MCF 10A (cell line): ENCODE measurements at regions not wholly inside any gene's neighbourhood (a gene's known extent, or its start where the extent isn't known, plus 50 kb on each side); places are given as distances from the start of the nearest gene placed in this dataset.
"Not testable (repeated sequence)": the region's sequence is repeated elsewhere in the genome, so short reads cannot be mapped to it uniquely, and the experiment has no call there.

Experiments used
- BruUV-seq: library from RNA; stranded (reverse); fragments of 400-500 nt; replicated peaks from 2 replicates; lab custom pipeline; 2021; lab: Mats Ljungman, UMichigan
- CTCF ChIA-PET: fragments of 300-600 bp; sonication (Branson Sonifier 250); formaldehyde crosslinking; extraction: SDS; loops from one replicate; lab custom pipeline; 2021; ENCODE audit warnings: antibody characterized with exemption, inconsistent platforms; lab: Yijun Ruan, JAX
- POLR2A ChIA-PET: fragments of 300-600, 350-650 bp; sonication (Branson Sonifier 250); formaldehyde crosslinking; extraction: SDS; loops from one replicate; lab custom pipeline; 2020; ENCODE audit warnings: antibody characterized with exemption, inconsistent platforms; lab: Yijun Ruan, JAX
- DNase-seq: peaks from one replicate; pipeline ENCODE4 v3.0.0-alpha.2; 2018; ENCODE audit not compliant: unreplicated experiment
- H3K27ac Mint-ChIP-seq: one replicate; pipeline ENCODE4 v1.8.0; 2022; ENCODE audit warnings: mild to moderate bottlenecking, low read depth, mixed read lengths; ENCODE audit not compliant: unreplicated experiment
- H3K27me3 Mint-ChIP-seq: one replicate; pipeline ENCODE4 v1.8.0; 2022; ENCODE audit warnings: mixed read lengths; ENCODE audit not compliant: insufficient read depth, unreplicated experiment
- H3K36me3 Mint-ChIP-seq: one replicate; pipeline ENCODE4 v1.8.0; 2022; ENCODE audit warnings: mild to moderate bottlenecking, moderate library complexity, mixed read lengths; ENCODE audit not compliant: insufficient read depth, unreplicated experiment
- H3K4me1 Mint-ChIP-seq: one replicate; pipeline ENCODE4 v1.8.0; 2022; ENCODE audit warnings: mixed read lengths; ENCODE audit not compliant: insufficient read depth, unreplicated experiment
- H3K4me3 Mint-ChIP-seq: one replicate; pipeline ENCODE4 v1.8.0; 2022; ENCODE audit warnings: mild to moderate bottlenecking, moderate library complexity, mixed read lengths; ENCODE audit not compliant: unreplicated experiment
- H3K9me3 Mint-ChIP-seq: one replicate; pipeline ENCODE4 v1.8.0; 2022; ENCODE audit warnings: mixed read lengths; ENCODE audit not compliant: unreplicated experiment
- CTCF ChIP-seq: fragments of 200-600 bp; IDR thresholded peaks from one replicate; pipeline ENCODE4 v1.8.0; 2022; ENCODE audit warnings: antibody characterized with exemption, mild to moderate bottlenecking; ENCODE audit not compliant: unreplicated experiment
- intact Hi-C: fragments of 100-400 bp; cut with micrococcal nuclease; formaldehyde crosslinking; loops from 2 replicates; pipeline ENCODE4 v1.14.1; 2022

GRCh38 chr7:113030489-113030888 is 56.1 kb downstream of the GPR85 start:
- BruUV-seq = no TSS peak
- Mint-ChIP-seq H3K36me3 (no peaks in the 10 kb centered on the region), H3K4me3 (no peak overlapping the region), H3K27me3 (no peaks in the 10 kb centered on the region), H3K27ac (no peak overlapping the region), H3K9me3 (no peaks in the 10 kb centered on the region), H3K4me1 (no peaks in the 10 kb centered on the region)
- CTCF ChIA-PET = no interaction called here
- DNase-seq = no peak
- intact Hi-C loops = no loop called here
- POLR2A ChIA-PET = no interaction called here
- TF ChIP-seq CTCF = no peak

- Mint-ChIP-seq H3K9me3 (no peaks in the 10 kb centered on the region), H3K36me3 (no peaks in the 10 kb centered on the region), H3K4me1 (no peaks in the 10 kb centered on the region), H3K27me3 (no peaks in the 10 kb centered on the region), H3K4me3 (no peak overlapping the region), H3K27ac (no peak overlapping the region)
- ChIA-PET POLR2A (interaction anchor here (0.7 kb wide), 1 partner anchor 11 kb away, joined by 4 read pairs; no protein-coding TSS in a partner anchor), CTCF (no interaction called here)
- intact Hi-C loops = no loop called here
- peak; percentile 3 for DNase-seq
- BruUV-seq = no TSS peak
- TF ChIP-seq CTCF = no peak
Observed at GRCh38 chr7:113026941-113027340, 59.7 kb downstream of the GPR85 start.

GRCh38 chr7:113017144-113017857 is 69.3 kb downstream of the GPR85 start:
- CTCF ChIA-PET = interaction anchor here (0.7 to 1.0 kb wide), 2 partner anchors 56 to 467 kb away, joined by 3 to 4 read pairs; no protein-coding TSS in a partner anchor
- BruUV-seq, H3K27ac Mint-ChIP-seq, DNase-seq, H3K36me3 Mint-ChIP-seq, POLR2A ChIA-PET, H3K4me3 Mint-ChIP-seq, H3K27me3 Mint-ChIP-seq, H3K9me3 Mint-ChIP-seq: not testable (repeated sequence)
- intact Hi-C loops = loop anchor here (5.0 kb wide), 1 partner anchor 140 kb away; no protein-coding TSS in a partner anchor
- peaks cover 15% of the 10 kb centered on the region for H3K4me1 Mint-ChIP-seq

- peaks cover 15% of the 10 kb centered on the region for H3K4me1 Mint-ChIP-seq
- peak; percentile 53 for DNase-seq
- no peaks in the 10 kb centered on the region for H3K27me3 Mint-ChIP-seq
- ChIA-PET POLR2A (no interaction called here), CTCF (interaction anchor here (0.7 to 3.8 kb wide), 11 partner anchors 10 to 478 kb away, joined by 3 to 22 read pairs (median 3); no protein-coding TSS in a partner anchor)
- no TSS peak for BruUV-seq
- intact Hi-C loops = loop anchor here (1.0 to 5.0 kb wide), 6 partner anchors 142 to 695 kb away; no protein-coding TSS in a partner anchor
- peak overlapping the region; percentile 70 for H3K27ac Mint-ChIP-seq
- TF ChIP-seq CTCF = no peak
- peaks cover 7% of the 10 kb centered on the region for H3K9me3 Mint-ChIP-seq
- H3K36me3 Mint-ChIP-seq = no peaks in the 10 kb centered on the region
- H3K4me3 Mint-ChIP-seq = no peak overlapping the region
Observed at GRCh38 chr7:113015034-113015645, 71.5 kb downstream of the GPR85 start.
